ENCODE measurements at regions not wholly inside any gene's neighbourhood (a gene's known extent, or its start where the extent isn't known, plus 50 kb on each side); places are given as distances from the start of the nearest gene placed in this dataset.

GRCh38 chr7:153247926-153248325 is 488.4 kb downstream of the ACTR3B start:
- no peaks in the 10 kb centered on the region for H3K27me3 ChIP-seq (ENCODE audit: insufficient read depth, insufficient read length)
- no peaks in the 10 kb centered on the region for H3K9me3 ChIP-seq (ENCODE audit: insufficient read depth, low read length)
- no peak overlapping the region for H3K9ac ChIP-seq (ENCODE audit: insufficient read length, low read depth)
- TF ChIP-seq ZNF274 (IDR thresholded peaks at IDR 0.05; ENCODE audit: low read depth, low read length) (no peak), YY1 (IDR thresholded peaks at IDR 0.05; ENCODE audit: insufficient read depth, insufficient read length) (no peak), SUZ12 (IDR thresholded peaks at IDR 0.05; ENCODE audit: extremely low read depth, insufficient read depth, insufficient read length) (no peak)
- no peaks in the 10 kb centered on the region for H3K36me3 ChIP-seq (ENCODE audit: insufficient read depth, insufficient read length, low read length)
- no peak for DNase-seq (ENCODE audit: low read depth, low spot score)
- H3K4me1 ChIP-seq (ENCODE audit: insufficient read depth, insufficient read length), result no peaks in the 10 kb centered on the region
- H3K4me3 ChIP-seq (ENCODE audit: insufficient read length, low read depth), result no peak overlapping the region

GRCh38 chr7:153258686-153259085 is 499.1 kb downstream of the ACTR3B start:
- Histone ChIP-seq H3K4me3 (ENCODE audit: insufficient read length, low read depth) (no peak overlapping the region), H3K27me3 (ENCODE audit: insufficient read depth, insufficient read length) (no peaks in the 10 kb centered on the region), H3K4me1 (ENCODE audit: insufficient read depth, insufficient read length) (no peaks in the 10 kb centered on the region), H3K36me3 (ENCODE audit: insufficient read depth, insufficient read length, low read length) (no peaks in the 10 kb centered on the region), H3K9me3 (ENCODE audit: insufficient read depth, low read length) (peaks cover 34% of the 10 kb centered on the region; the same call in 1 of the 2 replicates), H3K9ac (ENCODE audit: insufficient read length, low read depth) (no peak overlapping the region)
- peak; percentile 40 for DNase-seq (ENCODE audit: low read depth, low spot score)
- TF ChIP-seq YY1 (IDR thresholded peaks at IDR 0.05; ENCODE audit: insufficient read depth, insufficient read length), result no peak
- no peak for TF ChIP-seq SUZ12 (IDR thresholded peaks at IDR 0.05; ENCODE audit: extremely low read depth, insufficient read depth, insufficient read length)
- no peak for TF ChIP-seq ZNF274 (IDR thresholded peaks at IDR 0.05; ENCODE audit: low read depth, low read length)

- H3K36me3 ChIP-seq (ENCODE audit: insufficient read depth, insufficient read length, low read length), result no peaks in the 10 kb centered on the region
- peaks cover 14% of the 10 kb centered on the region; the same call in 1 of the 2 replicates for H3K9me3 ChIP-seq (ENCODE audit: insufficient read depth, low read length)
- DNase-seq (ENCODE audit: low read depth, low spot score), result no peak
- H3K9ac ChIP-seq (ENCODE audit: insufficient read length, low read depth), result no peak overlapping the region
- H3K27me3 ChIP-seq (ENCODE audit: insufficient read depth, insufficient read length), result no peaks in the 10 kb centered on the region
- TF ChIP-seq SUZ12 (IDR thresholded peaks at IDR 0.05; ENCODE audit: extremely low read depth, insufficient read depth, insufficient read length) (no peak), ZNF274 (IDR thresholded peaks at IDR 0.05; ENCODE audit: low read depth, low read length) (no peak)
- H3K4me1 ChIP-seq (ENCODE audit: insufficient read depth, insufficient read length), result no peaks in the 10 kb centered on the region
- no peak overlapping the region for H3K4me3 ChIP-seq (ENCODE audit: insufficient read length, low read depth)
Observed at GRCh38 chr7:153276394-153276793, 516.8 kb downstream of the ACTR3B start.

- no peaks in the 10 kb centered on the region for H3K27me3 ChIP-seq (ENCODE audit: insufficient read depth, insufficient read length)
- no peak for TF ChIP-seq YY1 (IDR thresholded peaks at IDR 0.05; ENCODE audit: insufficient read depth, insufficient read length)
- no peak for TF ChIP-seq ZNF274 (IDR thresholded peaks at IDR 0.05; ENCODE audit: low read depth, low read length)
- no peak for TF ChIP-seq SUZ12 (IDR thresholded peaks at IDR 0.05; ENCODE audit: extremely low read depth, insufficient read depth, insufficient read length)
- no peak for DNase-seq (ENCODE audit: low read depth, low spot score)
Observed at GRCh38 chr7:153286763-153287162, 527.2 kb downstream of the ACTR3B start.

GRCh38 chr7:153290066-153290465 is 530.5 kb downstream of the ACTR3B start:
- TF ChIP-seq ZNF274 (IDR thresholded peaks at IDR 0.05; ENCODE audit: low read depth, low read length), result no peak
- no peaks in the 10 kb centered on the region for H3K36me3 ChIP-seq (ENCODE audit: insufficient read depth, insufficient read length, low read length)
- no peak overlapping the region for H3K9ac ChIP-seq (ENCODE audit: insufficient read length, low read depth)
- H3K4me3 ChIP-seq (ENCODE audit: insufficient read length, low read depth), result no peak overlapping the region
- H3K27me3 ChIP-seq (ENCODE audit: insufficient read depth, insufficient read length), result no peaks in the 10 kb centered on the region
- H3K9me3 ChIP-seq (ENCODE audit: insufficient read depth, low read length), result no peaks in the 10 kb centered on the region
- no peak for DNase-seq (ENCODE audit: low read depth, low spot score)
- no peaks in the 10 kb centered on the region for H3K4me1 ChIP-seq (ENCODE audit: insufficient read depth, insufficient read length)

More at GRCh38 chr7:153286763-153287162, 527.2 kb downstream of the ACTR3B start:
- Histone ChIP-seq H3K4me1 (ENCODE audit: insufficient read depth, insufficient read length) (no peaks in the 10 kb centered on the region), H3K36me3 (ENCODE audit: insufficient read depth, insufficient read length, low read length) (no peaks in the 10 kb centered on the region), H3K4me3 (ENCODE audit: insufficient read length, low read depth) (no peak overlapping the region), H3K9ac (ENCODE audit: insufficient read length, low read depth) (no peak overlapping the region), H3K9me3 (ENCODE audit: insufficient read depth, low read length) (no peaks in the 10 kb centered on the region)

- Histone ChIP-seq H3K9me3 (ENCODE audit: insufficient read depth, low read length) (no peaks in the 10 kb centered on the region), H3K36me3 (ENCODE audit: insufficient read depth, insufficient read length, low read length) (no peaks in the 10 kb centered on the region), H3K4me1 (ENCODE audit: insufficient read depth, insufficient read length) (no peaks in the 10 kb centered on the region), H3K9ac (ENCODE audit: insufficient read length, low read depth) (no peak overlapping the region), H3K27me3 (ENCODE audit: insufficient read depth, insufficient read length) (no peaks in the 10 kb centered on the region), H3K4me3 (ENCODE audit: insufficient read length, low read depth) (no peak overlapping the region)
- TF ChIP-seq YY1 (IDR thresholded peaks at IDR 0.05; ENCODE audit: insufficient read depth, insufficient read length) (no peak), SUZ12 (IDR thresholded peaks at IDR 0.05; ENCODE audit: extremely low read depth, insufficient read depth, insufficient read length) (no peak)
- no peak for DNase-seq (ENCODE audit: low read depth, low spot score)
Observed at GRCh38 chr7:153297141-153297540, 537.6 kb downstream of the ACTR3B start.

GRCh38 chr7:153301936-153302335 is 542.4 kb downstream of the ACTR3B start:
- H3K4me1 ChIP-seq (ENCODE audit: insufficient read depth, insufficient read length), result no peaks in the 10 kb centered on the region
- H3K36me3 ChIP-seq (ENCODE audit: insufficient read depth, insufficient read length, low read length), result no peaks in the 10 kb centered on the region
- H3K4me3 ChIP-seq (ENCODE audit: insufficient read length, low read depth), result no peak overlapping the region
- no peaks in the 10 kb centered on the region for H3K9me3 ChIP-seq (ENCODE audit: insufficient read depth, low read length)
- TF ChIP-seq SUZ12 (IDR thresholded peaks at IDR 0.05; ENCODE audit: extremely low read depth, insufficient read depth, insufficient read length) (no peak), YY1 (IDR thresholded peaks at IDR 0.05; ENCODE audit: insufficient read depth, insufficient read length) (no peak), ZNF274 (IDR thresholded peaks at IDR 0.05; ENCODE audit: low read depth, low read length) (no peak)
- no peak overlapping the region for H3K9ac ChIP-seq (ENCODE audit: insufficient read length, low read depth)
- no peak for DNase-seq (ENCODE audit: low read depth, low spot score)
- no peaks in the 10 kb centered on the region for H3K27me3 ChIP-seq (ENCODE audit: insufficient read depth, insufficient read length)

GRCh38 chr7:153320005-153320404 is 560.5 kb downstream of the ACTR3B start:
- Histone ChIP-seq H3K27me3 (ENCODE audit: insufficient read depth, insufficient read length) (no peaks in the 10 kb centered on the region), H3K4me1 (ENCODE audit: insufficient read depth, insufficient read length) (no peaks in the 10 kb centered on the region), H3K4me3 (ENCODE audit: insufficient read length, low read depth) (no peak overlapping the region), H3K9ac (ENCODE audit: insufficient read length, low read depth) (no peak overlapping the region), H3K9me3 (ENCODE audit: insufficient read depth, low read length) (no peaks in the 10 kb centered on the region), H3K36me3 (ENCODE audit: insufficient read depth, insufficient read length, low read length) (no peaks in the 10 kb centered on the region)
- no peak for DNase-seq (ENCODE audit: low read depth, low spot score)
- no peak for TF ChIP-seq SUZ12 (IDR thresholded peaks at IDR 0.05; ENCODE audit: extremely low read depth, insufficient read depth, insufficient read length)
- TF ChIP-seq YY1 (IDR thresholded peaks at IDR 0.05; ENCODE audit: insufficient read depth, insufficient read length), result no peak
- no peak for TF ChIP-seq ZNF274 (IDR thresholded peaks at IDR 0.05; ENCODE audit: low read depth, low read length)

All from NT2/D1 (cell line).